ENCODE measurements at regions not wholly inside any gene's neighbourhood (a gene's known extent, or its start where the extent isn't known, plus 50 kb on each side); places are given as distances from the start of the nearest gene placed in this dataset.

- Mint-ChIP-seq H3K4me3 (no peak overlapping the region), H3K4me1 (no peaks in the 10 kb centered on the region), H3K9me3 (peaks cover 9% of the 10 kb centered on the region), H3K27ac (ENCODE audit: unreplicated experiment) (no peak overlapping the region), H3K27me3 (ENCODE audit: low read depth) (no peaks in the 10 kb centered on the region), H3K36me3 (ENCODE audit: low read depth) (no peaks in the 10 kb centered on the region)
- no peak for TF ChIP-seq CTCF (conservative IDR thresholded peaks at IDR 0.05)
- no peak for DNase-seq (ENCODE audit: low read depth, low spot score)
Measured at GRCh38 chr13:57286511-57287098, 119.6 kb downstream of the PRR20E start.

- Mint-ChIP-seq H3K4me1 (no peaks in the 10 kb centered on the region), H3K27me3 (ENCODE audit: low read depth) (no peaks in the 10 kb centered on the region), H3K36me3 (ENCODE audit: low read depth) (no peaks in the 10 kb centered on the region), H3K9me3 (no peaks in the 10 kb centered on the region), H3K4me3 (no peak overlapping the region), H3K27ac (ENCODE audit: unreplicated experiment) (no peak overlapping the region)
- DNase-seq (ENCODE audit: low read depth, low spot score): no peak
- TF ChIP-seq CTCF (conservative IDR thresholded peaks at IDR 0.05): no peak
Measured at GRCh38 chr13:57302604-57303003, 135.6 kb downstream of the PRR20E start.

GRCh38 chr13:57311009-57311586, 144.1 kb downstream of the PRR20E start:
- no peak for TF ChIP-seq CTCF (conservative IDR thresholded peaks at IDR 0.05)
- Mint-ChIP-seq H3K36me3 (ENCODE audit: low read depth) (no peaks in the 10 kb centered on the region), H3K4me3 (no peak overlapping the region), H3K27me3 (ENCODE audit: low read depth) (no peaks in the 10 kb centered on the region), H3K27ac (ENCODE audit: unreplicated experiment) (no peak overlapping the region), H3K9me3 (no peaks in the 10 kb centered on the region), H3K4me1 (peaks cover 5% of the 10 kb centered on the region)
- no peak for DNase-seq (ENCODE audit: low read depth, low spot score)

- H3K27me3 Mint-ChIP-seq (ENCODE audit: low read depth): no peaks in the 10 kb centered on the region
- no peaks in the 10 kb centered on the region for H3K9me3 Mint-ChIP-seq
- H3K4me1 Mint-ChIP-seq: peaks cover 5% of the 10 kb centered on the region
- no peak for TF ChIP-seq CTCF (conservative IDR thresholded peaks at IDR 0.05)
- H3K27ac Mint-ChIP-seq (ENCODE audit: unreplicated experiment): peak overlapping the region; percentile 50
- DNase-seq (ENCODE audit: low read depth, low spot score): no peak
- H3K4me3 Mint-ChIP-seq: no peak overlapping the region
- no peaks in the 10 kb centered on the region for H3K36me3 Mint-ChIP-seq (ENCODE audit: low read depth)
Measured at GRCh38 chr13:57314897-57315520, 148.0 kb downstream of the PRR20E start.

- no peaks in the 10 kb centered on the region for H3K27me3 Mint-ChIP-seq (ENCODE audit: low read depth)
- no peaks in the 10 kb centered on the region for H3K4me1 Mint-ChIP-seq
- H3K36me3 Mint-ChIP-seq (ENCODE audit: low read depth): no peaks in the 10 kb centered on the region
- H3K9me3 Mint-ChIP-seq: no peaks in the 10 kb centered on the region
- H3K4me3 Mint-ChIP-seq: no peak overlapping the region
- DNase-seq (ENCODE audit: low read depth, low spot score): no peak
- H3K27ac Mint-ChIP-seq (ENCODE audit: unreplicated experiment): no peak overlapping the region
- TF ChIP-seq CTCF (conservative IDR thresholded peaks at IDR 0.05): no peak
Measured at GRCh38 chr13:57326532-57326931, 159.5 kb downstream of the PRR20E start.
